ENCODE measurements at regions not wholly inside any gene's neighbourhood (a gene's known extent, or its start where the extent isn't known, plus 50 kb on each side); places are given as distances from the start of the nearest gene placed in this dataset.
"Not testable (repeated sequence)": the region's sequence is repeated elsewhere in the genome, so short reads cannot be mapped to it uniquely, and the experiment has no call there.

DNA sequence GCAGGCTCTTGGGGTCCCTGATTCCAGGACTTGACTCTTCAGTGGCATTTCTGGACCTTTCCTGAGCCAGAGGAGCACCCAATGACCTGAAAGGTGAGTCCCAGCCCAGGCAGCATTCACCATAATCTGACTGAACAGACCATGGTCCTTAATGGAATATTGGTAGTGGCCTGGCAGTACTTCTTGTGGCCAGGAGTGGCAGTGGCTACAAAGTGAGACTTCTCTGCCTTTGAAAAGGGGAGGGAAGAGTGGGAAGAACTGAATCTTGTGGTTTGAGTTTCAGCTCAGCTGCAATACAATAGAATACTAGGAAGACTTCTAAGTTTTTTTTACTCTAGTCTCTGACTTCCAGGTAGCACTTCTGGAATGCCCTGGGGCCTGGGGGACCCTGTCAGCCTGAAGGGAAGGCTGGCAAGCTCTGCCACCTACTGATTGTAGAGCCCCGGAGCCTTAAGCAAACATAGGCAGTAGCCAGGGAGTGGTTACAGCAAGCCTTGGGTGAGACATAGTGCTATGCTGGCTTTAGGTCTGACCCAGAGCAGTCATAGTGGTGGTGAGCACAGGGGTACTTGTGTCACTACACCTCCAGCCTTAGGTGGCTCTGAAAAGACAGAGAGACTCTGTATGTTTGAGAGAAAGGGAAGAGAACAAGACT, 674.2 kb upstream of the MANEA start:
- no peaks in the 10 kb centered on the region for H3K9me3 ChIP-seq

GRCh38 chr6:94899191-94899590, 678.1 kb upstream of the MANEA start:
- H3K9me3 ChIP-seq, result no peaks in the 10 kb centered on the region
- DNase-seq (ENCODE audit: low spot score in 2 of 2), result no peak
- H3K36me3 ChIP-seq (replicated peaks), result no peaks in the 10 kb centered on the region
- 0 out of 2 replicates have a peak, but pooled peaks cover 3% of the 10 kb centered on the region for H3K27me3 ChIP-seq (ENCODE audit: low read depth)
- in situ Hi-C loops (cut with MboI; ENCODE audit: low sequenced_read_pairs), result no loop called here
- H3K4me1 ChIP-seq, result no peaks in the 10 kb centered on the region
- H3K4me3 ChIP-seq, result no peak overlapping the region

More for the DNA sequence above, 674.2 kb upstream of the MANEA start:
- no peak for DNase-seq (ENCODE audit: low spot score in 2 of 2)
- H3K36me3 ChIP-seq (replicated peaks), result no peaks in the 10 kb centered on the region
- H3K4me3 ChIP-seq, result no peak overlapping the region
- H3K4me1 ChIP-seq, result no peaks in the 10 kb centered on the region
- in situ Hi-C loops (cut with MboI; ENCODE audit: low sequenced_read_pairs), result no loop called here
- 0 out of 2 replicates have a peak, but pooled peaks cover 3% of the 10 kb centered on the region for H3K27me3 ChIP-seq (ENCODE audit: low read depth)

- H3K4me1 ChIP-seq, result no peaks in the 10 kb centered on the region
- no peak overlapping the region for H3K4me3 ChIP-seq
- H3K9me3 ChIP-seq, result no peaks in the 10 kb centered on the region
- in situ Hi-C loops (cut with MboI; ENCODE audit: low sequenced_read_pairs), result no loop called here
- H3K27me3 ChIP-seq (ENCODE audit: low read depth), result no peaks in the 10 kb centered on the region
- no peak for DNase-seq (ENCODE audit: low spot score in 2 of 2)
- no peaks in the 10 kb centered on the region for H3K36me3 ChIP-seq (replicated peaks)
These were observed 683.0 kb upstream of the MANEA start for GRCh38 chr6:94894300-94894699.

GRCh38 chr6:94893327-94893726, 684.0 kb upstream of the MANEA start:
- H3K4me1 ChIP-seq, result no peaks in the 10 kb centered on the region
- no peaks in the 10 kb centered on the region for H3K36me3 ChIP-seq (replicated peaks)
- no peaks in the 10 kb centered on the region for H3K9me3 ChIP-seq
- H3K4me3 ChIP-seq, result no peak overlapping the region
- no peak for DNase-seq (ENCODE audit: low spot score in 2 of 2)
- in situ Hi-C loops (cut with MboI; ENCODE audit: low sequenced_read_pairs), result no loop called here
- H3K27me3 ChIP-seq (ENCODE audit: low read depth), result no peaks in the 10 kb centered on the region

- H3K9me3 ChIP-seq; H3K4me3 ChIP-seq; in situ Hi-C loops (cut with MboI; ENCODE audit: low sequenced_read_pairs); H3K27me3 ChIP-seq (ENCODE audit: low read depth); H3K36me3 ChIP-seq (replicated peaks); H3K4me1 ChIP-seq: not testable (repeated sequence)
- DNase-seq (ENCODE audit: low spot score in 2 of 2), result peak in 1 of 2 experiments; percentile 35
These were observed 703.5 kb upstream of the MANEA start for GRCh38 chr6:94873819-94874218.

DNA sequence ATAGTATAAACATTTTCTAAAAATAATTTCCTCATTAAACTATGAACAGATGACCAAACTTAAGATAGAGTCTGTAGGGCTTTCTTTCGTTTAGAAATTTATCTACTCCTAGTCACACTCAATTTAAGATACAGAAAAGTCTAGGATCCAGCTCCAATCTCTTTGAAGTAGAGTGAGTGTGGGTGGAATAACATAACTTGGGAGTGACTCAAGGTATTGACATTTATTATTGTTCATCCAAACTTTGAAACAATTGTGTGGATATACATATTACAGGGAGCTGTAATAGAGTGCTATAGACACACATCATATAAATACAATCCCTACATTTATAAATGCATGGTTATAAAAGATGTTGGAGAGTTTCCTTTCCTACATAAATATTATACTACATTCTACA, 715.2 kb upstream of the MANEA start:
- no peaks in the 10 kb centered on the region for H3K27me3 ChIP-seq (ENCODE audit: low read depth)
- H3K36me3 ChIP-seq (replicated peaks), result no peaks in the 10 kb centered on the region
- no peak overlapping the region for H3K4me3 ChIP-seq
- no peaks in the 10 kb centered on the region for H3K9me3 ChIP-seq
- DNase-seq (ENCODE audit: low spot score in 2 of 2), result no peak
- no peaks in the 10 kb centered on the region for H3K4me1 ChIP-seq
- in situ Hi-C loops (cut with MboI; ENCODE audit: low sequenced_read_pairs), result no loop called here

- Histone ChIP-seq H3K4me1 (no peaks in the 10 kb centered on the region), H3K36me3 (replicated peaks) (no peaks in the 10 kb centered on the region), H3K4me3 (no peak overlapping the region), H3K9me3 (no peaks in the 10 kb centered on the region), H3K27me3 (ENCODE audit: low read depth) (no peaks in the 10 kb centered on the region)
- in situ Hi-C loops (cut with MboI; ENCODE audit: low sequenced_read_pairs), result no loop called here
- DNase-seq (ENCODE audit: low spot score in 2 of 2), result no peak
These were observed 717.4 kb upstream of the MANEA start for GRCh38 chr6:94859924-94860323.

DNA sequence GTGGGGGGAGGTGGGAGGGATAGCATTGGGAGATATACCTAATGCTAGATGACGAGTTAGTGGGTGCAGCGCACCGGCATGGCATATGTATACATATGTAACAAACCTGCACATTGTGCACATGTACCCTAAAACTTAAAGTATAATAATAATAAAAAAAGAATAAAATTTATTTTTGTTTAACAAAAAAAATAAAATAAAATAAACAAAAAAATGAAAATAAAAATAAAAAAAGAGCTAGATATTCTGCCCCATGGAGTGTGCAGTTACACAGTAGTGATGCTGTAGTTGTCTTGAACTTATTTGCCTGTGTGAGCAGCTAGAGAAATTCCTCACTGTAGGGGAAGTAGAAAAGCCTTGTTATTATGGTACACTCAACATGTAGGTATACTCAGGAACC, 720.3 kb upstream of the MANEA start:
- H3K36me3 ChIP-seq (replicated peaks); H3K9me3 ChIP-seq; H3K4me3 ChIP-seq; DNase-seq (ENCODE audit: low spot score in 2 of 2); H3K4me1 ChIP-seq; H3K27me3 ChIP-seq (ENCODE audit: low read depth); in situ Hi-C loops (cut with MboI; ENCODE audit: low sequenced_read_pairs): not testable (repeated sequence)

GRCh38 chr6:94851329-94851728, 726.0 kb upstream of the MANEA start:
- not testable (repeated sequence) for DNase-seq (ENCODE audit: low spot score in 2 of 2); H3K36me3 ChIP-seq (replicated peaks)

DNA sequence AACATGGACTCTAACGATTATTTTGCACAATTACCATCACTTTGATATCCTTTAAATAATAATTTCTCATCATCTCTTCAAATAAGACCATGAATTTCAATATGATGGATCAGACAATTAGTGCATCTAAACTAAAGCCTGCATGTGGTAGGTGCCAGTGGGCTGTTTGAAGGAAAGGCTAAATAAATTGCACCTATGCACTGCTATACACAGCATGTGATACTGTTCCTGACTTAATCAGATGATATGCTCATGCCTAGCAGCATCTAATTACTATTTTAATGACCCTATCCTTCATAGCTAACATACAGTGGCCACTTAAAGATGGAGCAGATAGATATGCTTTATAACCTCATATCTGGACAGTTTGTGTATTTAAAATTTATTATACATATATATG, 731.6 kb upstream of the MANEA start:
- Histone ChIP-seq H3K4me3 (no peak overlapping the region), H3K27me3 (ENCODE audit: low read depth) (no peaks in the 10 kb centered on the region), H3K36me3 (replicated peaks) (no peaks in the 10 kb centered on the region), H3K4me1 (no peaks in the 10 kb centered on the region), H3K9me3 (no peaks in the 10 kb centered on the region)
- DNase-seq (ENCODE audit: low spot score in 2 of 2), result no peak
- in situ Hi-C loops (cut with MboI; ENCODE audit: low sequenced_read_pairs), result no loop called here

More at GRCh38 chr6:94851329-94851728, 726.0 kb upstream of the MANEA start:
- in situ Hi-C loops (cut with MboI; ENCODE audit: low sequenced_read_pairs); H3K4me3 ChIP-seq; H3K4me1 ChIP-seq; H3K9me3 ChIP-seq; H3K27me3 ChIP-seq (ENCODE audit: low read depth): not testable (repeated sequence)

DNA sequence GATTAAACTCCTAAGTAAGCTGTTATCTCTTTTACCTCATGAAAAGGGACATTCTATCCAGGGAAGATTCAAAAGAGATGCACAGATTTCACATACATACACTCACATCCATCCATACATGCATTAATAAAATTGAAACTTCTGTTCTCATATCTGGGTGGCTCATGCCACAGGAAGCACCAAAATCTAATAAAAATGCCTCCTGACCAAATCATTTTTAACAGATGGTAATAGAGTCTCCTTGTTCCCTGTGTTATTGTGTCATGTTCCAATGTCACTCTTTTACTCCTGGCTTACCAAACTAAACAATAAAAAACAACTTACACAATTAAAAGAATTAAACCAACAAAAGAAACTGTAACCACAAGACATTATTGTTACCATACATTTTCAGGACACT, 742.1 kb upstream of the MANEA start:
- Histone ChIP-seq H3K27me3 (ENCODE audit: low read depth) (no peaks in the 10 kb centered on the region), H3K9me3 (no peaks in the 10 kb centered on the region), H3K36me3 (replicated peaks) (no peaks in the 10 kb centered on the region), H3K4me3 (no peak overlapping the region), H3K4me1 (no peaks in the 10 kb centered on the region)
- DNase-seq (ENCODE audit: low spot score in 2 of 2), result no peak
- in situ Hi-C loops (cut with MboI; ENCODE audit: low sequenced_read_pairs), result no loop called here

- in situ Hi-C loops (cut with MboI; ENCODE audit: low sequenced_read_pairs), result no loop called here
- no peaks in the 10 kb centered on the region for H3K4me1 ChIP-seq
- H3K4me3 ChIP-seq, result no peak overlapping the region
- DNase-seq (ENCODE audit: low spot score in 2 of 2), result no peak
- no peaks in the 10 kb centered on the region for H3K36me3 ChIP-seq (replicated peaks)
- no peaks in the 10 kb centered on the region for H3K9me3 ChIP-seq
- H3K27me3 ChIP-seq (ENCODE audit: low read depth), result no peaks in the 10 kb centered on the region
These were observed 763.5 kb upstream of the MANEA start for GRCh38 chr6:94813806-94814205.

DNA sequence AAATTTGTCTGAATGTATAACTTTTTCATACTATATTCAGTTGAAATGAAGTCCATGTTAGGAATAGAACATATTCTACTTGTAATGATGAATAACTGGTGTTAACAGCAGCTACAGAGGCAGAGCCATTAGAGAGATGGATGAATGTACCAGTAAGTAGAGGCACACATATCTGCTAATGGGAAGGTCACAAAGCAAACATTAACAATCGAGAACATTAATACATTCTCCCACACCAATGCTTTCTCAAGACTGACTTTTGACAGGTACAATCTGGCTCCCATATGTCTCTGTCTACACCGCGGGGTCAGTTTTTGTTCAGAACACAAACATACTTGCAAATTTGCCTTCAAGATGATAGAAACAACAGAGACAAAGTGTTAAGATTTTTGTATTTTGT, 776.0 kb upstream of the MANEA start:
- no peak overlapping the region for H3K4me3 ChIP-seq
- in situ Hi-C loops (cut with MboI; ENCODE audit: low sequenced_read_pairs), result no loop called here
- H3K27me3 ChIP-seq (ENCODE audit: low read depth), result no peaks in the 10 kb centered on the region
- no peaks in the 10 kb centered on the region for H3K9me3 ChIP-seq
- no peaks in the 10 kb centered on the region for H3K36me3 ChIP-seq (replicated peaks)
- no peaks in the 10 kb centered on the region for H3K4me1 ChIP-seq
- DNase-seq (ENCODE audit: low spot score in 2 of 2), result no peak

DNA sequence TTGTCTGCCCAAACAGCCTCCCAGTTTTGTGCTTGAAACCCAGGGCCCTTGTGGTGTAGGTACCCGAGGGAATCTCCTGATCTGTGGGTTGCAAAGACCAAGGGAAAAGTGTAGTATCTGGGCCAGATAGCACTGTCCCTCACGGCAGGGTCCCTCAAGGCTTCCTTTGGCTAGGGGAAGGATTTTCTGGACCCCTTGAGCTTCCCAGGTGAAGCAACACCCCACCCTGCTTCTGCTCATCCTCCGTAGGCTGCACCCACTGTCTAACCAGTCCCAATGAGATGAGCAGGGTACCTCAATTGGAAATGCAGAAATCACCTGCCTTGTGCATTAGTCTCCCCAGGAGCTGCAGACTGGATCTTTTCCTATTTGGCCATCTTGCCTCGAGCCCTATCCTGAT, 791.8 kb upstream of the MANEA start:
- Histone ChIP-seq H3K36me3 (replicated peaks) (no peaks in the 10 kb centered on the region), H3K4me3 (no peak overlapping the region), H3K4me1 (no peaks in the 10 kb centered on the region), H3K27me3 (ENCODE audit: low read depth) (no peaks in the 10 kb centered on the region), H3K9me3 (no peaks in the 10 kb centered on the region)
- in situ Hi-C loops (cut with MboI; ENCODE audit: low sequenced_read_pairs), result no loop called here
- no peak for DNase-seq (ENCODE audit: low spot score in 2 of 2)

DNA sequence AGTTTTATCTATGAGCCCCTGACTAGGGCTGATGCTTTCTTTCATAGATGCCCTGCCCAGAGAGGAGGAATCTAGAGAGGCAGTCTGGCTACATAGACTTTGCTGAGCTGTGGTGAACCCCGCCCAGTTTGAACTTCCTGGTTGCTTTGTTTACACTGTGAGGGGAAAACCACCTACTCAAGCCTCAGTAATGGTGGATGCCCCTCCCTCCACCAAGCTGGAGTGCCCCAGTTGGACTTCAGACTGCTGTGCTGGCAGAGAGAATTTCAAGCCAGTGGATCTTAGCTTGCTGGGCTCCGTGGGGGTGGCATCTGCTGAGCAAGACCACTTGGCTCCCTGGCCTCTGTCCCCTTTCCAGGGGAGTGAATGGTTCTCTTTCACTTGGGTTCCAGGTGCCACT, 792.3 kb upstream of the MANEA start:
- DNase-seq (ENCODE audit: low spot score in 2 of 2); H3K27me3 ChIP-seq (ENCODE audit: low read depth); H3K4me1 ChIP-seq; in situ Hi-C loops (cut with MboI; ENCODE audit: low sequenced_read_pairs); H3K36me3 ChIP-seq (replicated peaks); H3K9me3 ChIP-seq; H3K4me3 ChIP-seq: not testable (repeated sequence)
